Esophagus squamous epithelium (tissue), 5 donors: ENCODE measurements at regions not wholly inside any gene's neighbourhood (a gene's known extent, or its start where the extent isn't known, plus 50 kb on each side); places are given as distances from the start of the nearest gene placed in this dataset.

Source experiments
- DNase-seq: peaks from one replicate; lab custom pipeline; 2025; lab: John Stamatoyannopoulos, UW
- H3K27ac ChIP-seq, 4 donors: fragments of 200-600 bp; sonication (generic); one replicate each; pipeline ENCODE4 v1.5.1; 2016 to 2019; ENCODE audit warnings: mild to moderate bottlenecking in 1 of 4
- H3K27me3 ChIP-seq, 4 donors: fragments of 200-600 bp; sonication (generic); 1 replicate in 3 of 4; 2 replicates in 1 of 4; pipeline versions ENCODE4 v1.5.1 to v1.6.0; 2017 to 2021; ENCODE audit warnings: antibody characterized with exemption in 1 of 4
- H3K36me3 ChIP-seq, 3 donors: fragments of 200-600 bp; sonication (generic); one replicate each; pipeline ENCODE4 v1.5.1; 2016 to 2019
- H3K4me1 ChIP-seq, 3 donors: fragments of 200-600 bp; sonication (generic); one replicate each; pipeline ENCODE4 v1.5.1; 2017 to 2019
- H3K4me3 ChIP-seq, 4 donors: fragments of 200-600 bp; sonication (generic); 1 replicate in 3 of 4; 2 replicates in 1 of 4; pipeline ENCODE4 v1.5.1; 2016 to 2019; ENCODE audit warnings: mild to moderate bottlenecking in 2 of 4, moderate library complexity in 1 of 4
- H3K9me3 ChIP-seq, 3 donors: fragments of 200-600 bp; sonication (generic); one replicate each; pipeline ENCODE4 v1.5.1; 2016 to 2019
- CTCF ChIP-seq, 6 experiments: fragments of 450-650 bp in 4 of 6; fragments of 200-600 bp in 2 of 6; sonication (generic) in 2 of 6; IDR thresholded peaks; one replicate each; pipeline ENCODE4 v1.5.1; 2016 to 2019; ENCODE audit warnings: antibody characterized with exemption in 6 of 6, mild to moderate bottlenecking in 4 of 6, moderate library complexity in 4 of 6
- POLR2A ChIP-seq, 4 donors: fragments of 450-650 bp; IDR thresholded peaks; one replicate each; pipeline ENCODE4 v1.6.1; 2017; ENCODE audit warnings: antibody characterized with exemption in 4 of 4, mild to moderate bottlenecking in 4 of 4, moderate library complexity in 3 of 4
- WGBS, 2 donors: methylation state at CpG; one replicate each; pipeline ENCODE4 v1.1.5; 2018; 5-methylcytosine and 5-hydroxymethylcytosine counted together
- intact Hi-C: fragments of 100-400 bp; cut with DNase I; formaldehyde crosslinking; loops from one replicate; pipeline ENCODE4 v1.15.0; 2022
- donor health status: DM: yes; HTN: yes; CAD: no.

GRCh38 chr5:91252916-91253315 is 130.2 kb downstream of the ARRDC3 start:
- H3K4me1 ChIP-seq: no peaks in the 10 kb centered on the region
- no peaks in the 10 kb centered on the region for H3K36me3 ChIP-seq
- H3K9me3 ChIP-seq: no peaks in the 10 kb centered on the region
- 67 to 86% methylated on average over 2 of the region's 2 CpGs for WGBS, 2 donors
- DNase-seq: no peak
- no peak overlapping the region for H3K4me3 ChIP-seq
- TF ChIP-seq POLR2A (IDR thresholded peaks at IDR 0.05): no peak
- TF ChIP-seq CTCF (IDR thresholded peaks at IDR 0.05): no peak
- intact Hi-C loops: no loop called here
- H3K27me3 ChIP-seq: no peaks in the 10 kb centered on the region
- no peak overlapping the region for H3K27ac ChIP-seq

GRCh38 chr5:91245871-91246270 is 137.2 kb downstream of the ARRDC3 start:
- TF ChIP-seq CTCF (IDR thresholded peaks at IDR 0.05) (no peak), POLR2A (IDR thresholded peaks at IDR 0.05) (no peak)
- no peak for DNase-seq
- WGBS, 2 donors: 74% methylated on average over 1 of the region's 1 CpG
- Histone ChIP-seq H3K4me1 (no peaks in the 10 kb centered on the region), H3K27ac (no peak overlapping the region), H3K36me3 (no peaks in the 10 kb centered on the region), H3K9me3 (peaks cover 0 to 5% (median 0%) of the 10 kb centered on the region in 3 donors), H3K4me3 (no peak overlapping the region), H3K27me3 (no peaks in the 10 kb centered on the region)
- intact Hi-C loops: no loop called here

- Histone ChIP-seq H3K9me3 (peaks cover 0 to 5% (median 0%) of the 10 kb centered on the region in 3 donors), H3K27me3 (no peaks in the 10 kb centered on the region), H3K36me3 (no peaks in the 10 kb centered on the region), H3K4me3 (no peak overlapping the region), H3K4me1 (no peaks in the 10 kb centered on the region), H3K27ac (no peak overlapping the region)
- intact Hi-C loops: no loop called here
- TF ChIP-seq CTCF (IDR thresholded peaks at IDR 0.05): no peak
- 50 to 56% methylated on average over 3 of the region's 3 CpGs for WGBS, 2 donors
- no peak for DNase-seq
Observed at GRCh38 chr5:91245074-91245452, 138.1 kb downstream of the ARRDC3 start.

- 84 to 88% methylated on average over 6 of the region's 6 CpGs for WGBS, 2 donors
- H3K4me3 ChIP-seq: no peak overlapping the region
- peaks cover 0 to 5% (median 0%) of the 10 kb centered on the region in 3 donors for H3K9me3 ChIP-seq
- intact Hi-C loops: no loop called here
- no peaks in the 10 kb centered on the region for H3K36me3 ChIP-seq
- no peaks in the 10 kb centered on the region for H3K4me1 ChIP-seq
- H3K27me3 ChIP-seq: no peaks in the 10 kb centered on the region
- TF ChIP-seq CTCF (IDR thresholded peaks at IDR 0.05) (no peak), POLR2A (IDR thresholded peaks at IDR 0.05) (no peak)
- no peak overlapping the region for H3K27ac ChIP-seq
- DNase-seq: no peak
Observed at GRCh38 chr5:91244380-91245073, 138.6 kb downstream of the ARRDC3 start.

GRCh38 chr5:91243852-91244251 is 139.3 kb downstream of the ARRDC3 start:
- Histone ChIP-seq H3K4me1 (no peaks in the 10 kb centered on the region), H3K4me3 (no peak overlapping the region), H3K36me3 (no peaks in the 10 kb centered on the region), H3K9me3 (peaks cover 0 to 5% (median 0%) of the 10 kb centered on the region in 3 donors), H3K27ac (no peak overlapping the region), H3K27me3 (no peaks in the 10 kb centered on the region)
- intact Hi-C loops: no loop called here
- 88 to 89% methylated on average over 1 of the region's 1 CpG for WGBS, 2 donors
- no peak for TF ChIP-seq POLR2A (IDR thresholded peaks at IDR 0.05)
- no peak for TF ChIP-seq CTCF (IDR thresholded peaks at IDR 0.05)
- no peak for DNase-seq
